NCI-H2227 (cell line): ENCODE measurements at regions not wholly inside any gene's neighbourhood (a gene's known extent, or its start where the extent isn't known, plus 50 kb on each side); places are given as distances from the start of the nearest gene placed in this dataset.

Experiments used
- DNase-seq: peaks from one replicate; lab custom pipeline; 2025; ENCODE audit not compliant: unreplicated experiment; lab: John Stamatoyannopoulos, UW

- no peak for DNase-seq
Measured at GRCh38 chr12:115444346-115444745, 760.4 kb upstream of the TBX3 start.

GRCh38 chr12:115443351-115443938 lies 759.5 kb upstream of the TBX3 start:
- DNase-seq, result no peak

GRCh38 chr12:115440438-115440837 lies 756.5 kb upstream of the TBX3 start:
- DNase-seq, result no peak

GRCh38 chr12:115439008-115439601 lies 755.1 kb upstream of the TBX3 start:
- DNase-seq, result no peak

- DNase-seq, result no peak
Measured at GRCh38 chr12:115438314-115438713, 754.3 kb upstream of the TBX3 start.

- DNase-seq, result no peak
Measured at GRCh38 chr12:115437061-115437567, 753.1 kb upstream of the TBX3 start.

GRCh38 chr12:115433014-115433634 lies 749.1 kb upstream of the TBX3 start:
- DNase-seq, result no peak

- DNase-seq, result no peak
Measured at GRCh38 chr12:115430636-115431035, 746.7 kb upstream of the TBX3 start.

- DNase-seq, result no peak
Measured at GRCh38 chr12:115426732-115427131, 742.8 kb upstream of the TBX3 start.

GRCh38 chr12:115424003-115424402 lies 740.0 kb upstream of the TBX3 start:
- no peak for DNase-seq

- DNase-seq, result no peak
Measured at GRCh38 chr12:115423546-115423987, 739.6 kb upstream of the TBX3 start.

- DNase-seq, result no peak
Measured at GRCh38 chr12:115422845-115423545, 739.0 kb upstream of the TBX3 start.

- DNase-seq, result no peak
Measured at GRCh38 chr12:115421796-115422709, 738.1 kb upstream of the TBX3 start.

- no peak for DNase-seq
Measured at GRCh38 chr12:115421350-115421749, 737.4 kb upstream of the TBX3 start.

- no peak for DNase-seq
Measured at GRCh38 chr12:115419145-115419646, 735.2 kb upstream of the TBX3 start.

- DNase-seq, result no peak
Measured at GRCh38 chr12:115417610-115418009, 733.6 kb upstream of the TBX3 start.

- no peak for DNase-seq
Measured at GRCh38 chr12:115416869-115417268, 732.9 kb upstream of the TBX3 start.

GRCh38 chr12:115413626-115414025 lies 729.7 kb upstream of the TBX3 start:
- no peak for DNase-seq

- DNase-seq, result no peak
Measured at GRCh38 chr12:115412831-115413230, 728.9 kb upstream of the TBX3 start.

- no peak for DNase-seq
Measured at GRCh38 chr12:115411121-115411520, 727.1 kb upstream of the TBX3 start.

- no peak for DNase-seq
Measured at GRCh38 chr12:115408642-115409041, 724.7 kb upstream of the TBX3 start.
